ENCODE measurements at regions not wholly inside any gene's neighbourhood (a gene's known extent, or its start where the extent isn't known, plus 50 kb on each side); places are given as distances from the start of the nearest gene placed in this dataset.
"Not testable (repeated sequence)": the region's sequence is repeated elsewhere in the genome, so short reads cannot be mapped to it uniquely, and the experiment has no call there.

DNA sequence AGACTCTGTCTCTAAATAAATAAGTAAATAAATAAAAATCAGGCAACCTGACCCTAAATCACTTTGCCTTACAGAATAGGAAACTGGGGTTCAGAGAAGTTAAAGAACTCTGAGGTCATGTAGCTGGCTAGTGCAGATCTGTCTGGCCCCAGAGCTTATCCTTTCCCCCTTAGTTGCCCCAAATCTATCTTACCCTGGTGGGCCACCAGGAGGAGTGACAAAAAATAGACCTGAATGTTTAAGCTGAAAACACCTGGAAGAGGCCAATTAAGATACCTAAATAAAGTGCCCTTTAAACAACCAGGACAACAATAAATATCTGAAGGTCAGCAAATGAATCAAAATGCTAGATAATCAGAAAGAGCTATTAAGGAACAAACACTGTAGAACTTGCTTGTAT, 59.7 kb downstream of the TEX35 start:
- DNase-seq = no peak

DNA sequence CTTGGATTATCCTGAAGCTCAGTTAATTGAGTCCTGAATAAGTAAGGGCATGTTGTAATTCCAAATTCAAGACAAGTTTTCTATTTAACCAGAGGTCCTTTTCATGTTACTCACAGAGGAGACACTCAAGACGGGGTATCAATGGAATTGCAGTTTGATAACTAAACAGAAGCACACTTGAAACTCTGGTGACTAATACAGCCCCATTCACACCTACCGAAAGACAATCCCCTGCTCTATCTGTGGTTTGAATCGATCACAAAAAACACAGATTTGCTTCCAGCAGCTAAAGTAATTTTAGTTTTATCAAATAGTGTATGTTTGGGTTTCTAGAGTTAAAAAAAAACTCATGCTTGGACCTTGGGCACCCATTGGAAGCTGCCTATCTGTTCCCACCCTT, 60.4 kb downstream of the TEX35 start:
- no peak for DNase-seq

DNA sequence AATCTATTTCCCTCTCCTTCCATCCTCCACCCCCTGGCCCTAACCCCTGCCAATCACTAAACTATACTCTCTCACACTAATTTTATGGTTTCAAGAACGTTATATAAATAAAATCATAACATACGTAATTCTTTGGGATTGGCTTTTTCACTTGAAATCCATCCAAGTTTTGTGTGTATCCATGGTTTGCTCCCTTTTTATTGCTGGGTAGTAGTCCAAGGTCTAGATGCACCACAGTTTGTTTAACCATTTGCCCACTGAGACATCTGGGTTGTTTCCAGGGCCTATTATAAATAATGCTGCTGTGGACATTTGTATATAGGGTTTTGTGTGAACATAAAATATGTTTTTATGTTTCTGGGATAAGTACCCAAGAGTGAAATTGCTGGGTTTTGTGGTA, 61.4 kb downstream of the TEX35 start:
- DNase-seq = no peak

DNA sequence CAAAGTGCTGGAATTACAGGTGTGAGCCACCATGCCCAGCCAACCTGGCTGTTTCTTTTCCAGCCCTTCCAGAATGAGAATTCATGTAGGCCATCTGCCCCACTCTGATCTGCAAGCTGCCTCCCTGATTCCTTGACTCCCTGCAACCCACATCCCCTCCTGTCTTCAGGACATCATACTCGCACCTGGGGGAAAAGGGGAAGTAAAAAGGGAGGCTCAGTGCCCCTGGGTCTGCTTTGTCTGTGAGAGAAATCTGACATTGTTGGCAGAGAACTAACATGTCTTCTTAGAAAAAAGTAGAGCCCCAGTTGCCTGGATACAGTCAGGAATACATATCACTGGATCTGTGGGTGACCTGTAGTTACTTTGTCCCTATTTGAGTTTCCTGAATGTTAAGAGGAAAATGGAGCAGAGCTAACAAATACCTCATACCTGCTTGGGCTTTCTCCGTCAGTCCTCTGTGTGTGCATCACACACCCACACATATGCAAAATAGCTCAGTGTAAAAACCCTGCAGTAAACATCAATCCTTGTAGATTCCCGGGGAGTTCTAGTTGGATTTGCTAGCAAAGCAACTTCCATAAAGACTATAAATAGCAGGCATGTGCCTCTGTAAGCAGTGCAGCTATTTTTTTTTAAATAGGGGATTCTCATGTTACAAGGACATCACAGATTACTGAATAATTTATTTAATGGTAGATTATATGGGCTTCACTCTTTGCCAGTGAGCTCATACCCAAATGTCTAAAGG, 62.9 kb downstream of the TEX35 start:
- DNase-seq = no peak

DNA sequence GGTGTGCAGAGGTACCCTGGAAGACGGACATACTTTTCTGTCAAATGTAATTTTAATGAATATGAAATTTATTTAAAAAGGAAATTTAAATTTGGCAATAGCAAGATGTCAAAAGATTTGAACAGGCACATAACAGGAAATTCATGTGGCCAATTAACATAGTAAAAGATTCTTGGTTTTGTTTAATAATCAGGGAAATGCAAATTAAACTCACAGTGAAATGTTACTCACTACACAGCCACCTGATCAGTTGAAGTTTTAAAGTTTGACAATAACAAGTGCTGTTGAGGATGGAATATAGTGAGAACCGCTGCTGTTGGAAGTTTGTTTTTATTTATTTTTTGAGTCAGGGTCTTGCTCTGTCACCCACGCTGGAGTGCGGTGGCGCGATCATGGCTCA, 63.9 kb downstream of the TEX35 start:
- DNase-seq = no peak

DNA sequence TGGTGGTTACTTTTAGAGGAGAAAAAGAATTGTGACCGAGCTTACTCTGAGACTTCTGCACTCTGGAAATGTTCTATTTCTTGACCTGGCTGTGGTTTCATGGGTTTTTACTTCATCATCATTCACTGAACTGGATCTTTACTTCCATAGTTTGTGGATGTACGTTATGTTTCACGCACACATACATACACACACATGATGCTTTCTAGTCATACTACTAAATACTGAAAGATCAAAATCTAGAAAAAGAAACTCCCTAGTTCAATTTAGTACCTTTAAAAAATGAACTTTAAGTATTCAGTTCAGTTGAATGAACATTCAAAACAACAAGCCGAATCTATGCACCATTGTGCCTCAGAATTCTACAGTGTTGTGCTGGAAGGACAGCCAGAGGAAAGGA, 65.0 kb downstream of the TEX35 start:
- DNase-seq = no peak

DNA sequence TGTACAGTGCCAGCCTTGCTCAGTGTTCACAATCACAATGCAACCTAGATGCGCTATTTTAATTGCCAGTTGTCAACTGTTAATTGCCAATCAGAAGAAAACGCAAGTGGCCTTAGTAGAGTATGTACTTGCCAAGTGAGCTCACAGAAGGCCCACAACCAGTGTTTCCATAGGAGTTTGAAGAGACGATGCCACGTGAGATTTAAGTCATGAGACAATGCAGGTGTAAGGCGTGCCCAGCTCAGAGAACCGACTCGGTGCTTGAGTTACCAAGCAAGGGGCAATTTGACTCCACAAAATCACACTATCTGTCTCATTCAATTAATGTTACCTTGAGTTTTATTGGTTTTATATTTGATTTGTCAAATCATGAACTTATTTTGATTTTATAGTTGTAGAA, 65.6 kb downstream of the TEX35 start:
- DNase-seq = no peak

DNA sequence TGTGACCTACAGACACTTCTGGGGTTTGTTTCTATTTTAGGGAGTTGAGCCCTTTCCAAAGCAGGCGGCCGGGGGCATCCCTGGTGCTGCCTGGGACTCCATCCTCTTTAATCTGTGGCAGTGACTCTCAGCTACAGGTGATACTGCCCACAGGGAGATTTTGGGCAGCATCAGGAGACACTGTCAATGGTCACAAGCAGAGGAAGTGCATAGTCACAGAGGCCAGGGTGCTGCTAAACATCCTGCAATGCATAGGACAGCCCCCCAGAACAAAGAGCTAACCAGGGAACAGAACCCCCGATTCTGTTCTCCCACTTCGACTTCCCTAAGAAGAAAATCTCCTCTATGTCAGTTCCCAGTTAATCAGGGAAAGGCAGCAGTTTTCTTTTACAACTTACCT, 66.2 kb downstream of the TEX35 start:
- no peak for DNase-seq

DNA sequence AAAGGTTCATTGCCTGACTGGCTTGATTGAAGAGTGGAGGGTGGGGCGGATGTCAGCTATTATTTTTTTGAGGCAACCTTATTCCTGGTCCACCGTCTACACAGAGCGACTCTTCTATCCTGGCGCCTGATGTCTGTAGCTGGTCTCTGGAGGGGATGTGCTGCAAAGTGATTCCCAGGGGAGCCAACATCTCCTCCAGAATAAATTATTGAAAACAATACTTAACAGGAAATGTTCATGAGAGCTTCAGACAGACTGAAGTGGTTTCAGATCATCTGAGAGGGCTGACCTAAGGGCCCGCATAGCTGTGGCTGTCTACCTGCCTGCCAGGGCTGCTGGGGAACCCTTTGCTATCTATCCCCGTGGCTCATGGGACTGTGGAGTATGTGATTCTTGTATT, 66.7 kb downstream of the TEX35 start:
- no peak for DNase-seq

DNA sequence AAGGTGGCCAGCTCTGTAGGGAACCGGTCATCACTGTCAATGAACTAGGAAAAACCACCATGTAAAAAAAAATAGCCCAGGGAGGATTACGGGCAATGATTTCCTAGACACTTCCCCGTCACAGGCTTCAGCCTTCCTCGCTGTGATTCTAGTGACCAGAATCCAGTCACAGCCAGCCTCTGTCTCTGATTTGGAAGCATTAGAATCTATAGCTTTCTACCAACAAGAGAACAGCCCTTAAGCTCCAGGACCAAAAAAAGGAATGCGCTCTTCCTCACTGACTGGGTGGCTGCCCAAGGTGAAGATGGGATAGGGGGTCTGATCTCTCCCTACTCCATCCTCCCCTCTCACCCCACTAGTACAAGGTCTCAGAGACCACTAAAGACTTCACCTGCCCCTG, 67.2 kb downstream of the TEX35 start:
- DNase-seq = no peak

DNA sequence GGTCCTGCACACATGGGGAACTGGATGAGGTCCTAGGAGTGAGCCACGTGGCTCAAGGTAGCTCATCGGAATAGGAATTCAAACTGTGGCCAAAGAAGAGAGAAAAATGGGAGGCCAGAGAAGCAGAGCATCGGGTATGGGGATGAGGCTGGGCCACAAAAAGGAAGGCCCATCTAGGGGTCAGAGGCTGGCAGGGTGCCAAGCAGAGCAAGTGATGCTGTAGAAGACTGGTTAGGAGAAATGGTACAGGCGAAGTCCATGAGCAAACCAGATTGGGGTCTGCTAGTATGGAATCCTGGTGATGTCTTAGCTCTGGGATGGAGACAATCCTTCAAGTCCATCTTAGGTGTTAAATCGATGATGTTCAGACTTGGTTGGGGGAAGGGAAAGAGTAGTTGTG, 68.0 kb downstream of the TEX35 start:
- no peak for DNase-seq

DNA sequence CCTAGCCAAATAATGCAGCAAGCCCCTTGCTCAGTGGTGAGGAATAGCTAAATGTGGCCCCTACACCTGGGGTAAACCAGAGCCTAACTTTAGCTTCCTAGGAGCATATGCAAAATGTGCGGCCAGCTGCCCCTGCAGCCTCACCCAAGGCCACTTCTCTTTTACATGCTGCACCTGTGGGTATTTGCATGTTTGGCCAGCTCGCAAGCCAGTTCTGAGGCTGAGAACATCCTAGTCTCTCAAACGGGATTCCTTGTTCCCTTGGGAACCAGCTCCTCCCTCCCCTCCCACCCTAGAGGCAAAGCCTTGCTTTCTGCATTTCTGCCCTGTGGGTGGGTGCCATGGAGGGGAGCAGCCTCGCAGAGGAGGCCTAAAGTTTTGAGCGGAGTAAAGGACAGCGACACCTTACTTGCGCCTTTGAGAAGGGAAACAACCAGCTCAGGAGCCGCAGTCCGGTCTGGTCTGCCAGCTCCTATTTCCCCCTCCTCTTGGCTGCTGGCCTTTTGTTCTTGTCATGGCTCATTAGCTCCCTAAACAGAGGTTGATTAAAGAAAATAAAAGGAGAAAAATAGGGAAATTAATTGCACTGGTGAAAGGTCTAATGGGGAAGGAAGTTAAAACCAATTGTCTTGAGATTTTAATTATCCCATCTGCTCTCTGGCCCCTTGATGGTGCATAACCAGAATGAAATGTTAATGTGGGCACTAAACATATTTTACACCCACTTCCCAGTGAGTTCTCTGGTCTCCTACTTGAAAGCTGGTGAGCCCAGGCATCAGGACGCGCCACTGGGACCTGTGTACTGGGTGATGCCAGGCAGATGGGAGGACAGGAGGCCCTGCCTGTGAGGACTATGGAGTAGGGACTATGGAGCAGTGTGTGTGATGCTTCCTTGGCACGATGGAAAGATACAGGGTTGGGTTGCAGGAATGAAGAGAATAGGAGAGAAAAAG, 68.7 kb downstream of the TEX35 start:
- no peak for DNase-seq

DNA sequence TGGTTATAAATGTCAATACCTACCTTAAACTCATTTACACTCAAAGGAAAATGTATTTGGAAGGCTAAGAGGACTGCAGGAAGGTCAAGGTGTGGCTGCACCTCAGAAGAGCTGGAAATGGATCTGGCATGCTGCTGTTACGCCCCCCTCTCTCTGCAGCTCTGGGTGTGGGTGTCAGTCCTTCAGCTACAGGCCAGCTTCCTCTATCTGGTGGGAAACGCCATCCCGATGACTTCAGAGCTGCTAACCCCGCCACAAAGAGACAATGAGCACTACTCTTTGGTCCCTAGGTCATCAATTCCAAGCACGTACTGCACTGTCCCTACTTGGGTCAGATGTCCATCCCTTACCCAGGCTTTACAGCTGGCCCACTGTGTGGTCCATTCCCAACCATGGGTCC, 74.2 kb downstream of the TEX35 start:
- no peak for DNase-seq

DNA sequence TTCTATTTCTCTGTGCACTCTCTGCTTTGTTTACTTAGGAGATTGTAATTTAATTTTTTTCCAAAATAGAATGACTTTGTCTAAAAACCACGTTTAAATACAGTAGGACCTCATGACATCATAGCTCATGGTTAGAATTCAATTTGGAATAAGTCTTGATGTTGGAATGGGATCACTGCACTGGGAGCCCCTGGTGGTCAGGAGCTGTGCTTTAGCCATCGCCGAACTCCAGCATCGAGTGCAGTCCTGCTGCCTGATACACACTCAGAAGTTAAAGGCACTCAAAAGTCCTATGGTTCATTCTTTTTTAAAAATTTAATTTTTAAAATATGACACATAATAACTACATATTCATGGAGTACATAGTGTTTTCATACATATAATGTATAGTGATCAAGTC, 75.1 kb downstream of the TEX35 start:
- no peak for DNase-seq

DNA sequence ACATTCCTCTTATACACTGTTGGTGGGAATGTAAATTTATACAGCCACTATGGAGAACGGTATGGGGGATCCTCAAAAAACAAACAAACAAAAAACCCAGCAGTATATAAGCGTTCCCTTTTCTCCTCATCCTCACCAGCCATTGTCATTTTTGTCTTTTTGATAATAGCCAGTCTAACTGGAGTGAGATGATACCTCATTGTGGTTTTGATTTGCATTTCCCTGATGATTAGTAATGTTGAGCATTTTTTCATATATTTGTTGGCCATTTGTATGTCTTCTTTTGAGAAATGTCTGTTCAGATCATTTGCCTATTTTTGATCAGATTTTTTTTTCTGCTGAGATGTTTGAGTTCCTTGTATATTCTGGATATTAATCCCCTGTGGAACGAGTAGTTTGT, 76.1 kb downstream of the TEX35 start:
- DNase-seq = not testable (repeated sequence)

DNA sequence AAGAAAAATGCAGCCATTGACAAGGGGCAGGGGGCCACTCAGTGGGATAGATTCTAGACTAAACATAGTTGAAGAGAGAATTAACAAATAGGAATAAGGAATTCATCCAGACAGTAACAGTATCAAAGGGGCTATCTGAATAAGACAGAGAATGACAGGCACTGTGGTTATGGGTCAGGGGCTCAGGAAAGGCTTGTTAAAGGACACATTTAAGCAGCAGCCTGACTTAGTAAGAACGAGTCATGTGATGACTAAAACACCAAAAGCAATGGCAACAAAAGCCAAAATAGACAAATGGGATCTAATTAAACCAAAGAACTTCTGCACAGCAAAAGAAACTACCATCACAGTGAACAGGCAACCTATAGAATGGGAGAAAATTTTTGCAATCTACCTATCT, 78.9 kb downstream of the TEX35 start:
- DNase-seq = not testable (repeated sequence)

DNA sequence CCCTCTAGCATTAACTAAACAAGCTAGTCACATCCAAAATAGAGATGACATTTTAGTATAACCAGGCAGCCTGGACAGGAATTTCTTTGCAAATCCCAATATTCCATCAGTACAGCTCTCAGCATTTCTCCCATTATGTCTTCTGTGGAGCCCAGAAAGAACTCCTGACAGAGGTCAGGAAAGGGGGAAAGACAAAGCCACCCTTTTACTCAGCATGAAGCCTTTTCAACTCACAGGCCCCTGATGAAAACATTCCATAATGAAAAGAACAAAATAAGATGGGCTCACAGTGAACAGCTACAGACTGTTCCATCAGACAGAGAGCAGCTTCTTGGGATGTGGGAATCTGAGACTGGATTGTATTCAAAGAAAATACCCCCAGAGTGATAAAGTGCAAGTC, 80.6 kb downstream of the TEX35 start:
- DNase-seq = no peak

DNA sequence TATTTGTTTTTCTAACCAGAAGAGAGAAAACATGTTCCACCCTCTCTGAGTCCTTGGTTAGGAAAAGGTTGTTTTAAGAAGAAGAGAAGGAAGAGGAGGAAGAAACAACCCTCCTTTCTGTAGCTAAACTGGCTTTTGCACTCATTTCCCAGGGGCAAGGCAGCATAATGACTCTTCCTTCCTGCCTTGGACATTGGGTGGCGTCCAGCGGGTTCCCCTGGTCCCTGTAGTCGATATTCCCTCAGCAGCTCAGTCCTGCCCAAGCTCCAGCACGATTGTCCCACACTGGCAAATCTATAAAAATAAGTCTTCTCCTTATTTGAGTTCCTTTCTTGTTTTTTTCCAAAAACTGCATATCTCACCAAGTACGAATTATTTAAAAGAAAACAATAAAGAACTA, 81.2 kb downstream of the TEX35 start:
- DNase-seq = no peak

DNA sequence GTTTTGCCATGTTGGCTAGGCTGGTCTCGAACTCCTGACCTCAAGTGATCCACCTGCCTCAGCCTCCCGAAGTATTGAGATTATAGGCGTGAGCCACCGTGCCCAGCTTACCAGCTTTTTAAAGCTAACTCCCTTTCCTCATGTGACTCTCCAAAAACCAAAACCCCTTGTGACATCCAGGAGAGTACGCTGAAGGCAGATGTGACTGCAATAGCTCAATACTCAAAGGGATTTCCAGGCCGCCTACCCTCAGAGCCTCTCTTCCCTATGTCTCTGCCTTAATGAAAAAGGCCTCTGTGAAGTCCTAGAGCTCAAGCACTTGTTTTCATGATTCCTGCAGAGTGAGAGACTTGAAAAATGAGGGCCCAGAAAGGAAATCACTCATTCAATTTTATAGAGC, 82.6 kb downstream of the TEX35 start:
- DNase-seq = no peak

DNA sequence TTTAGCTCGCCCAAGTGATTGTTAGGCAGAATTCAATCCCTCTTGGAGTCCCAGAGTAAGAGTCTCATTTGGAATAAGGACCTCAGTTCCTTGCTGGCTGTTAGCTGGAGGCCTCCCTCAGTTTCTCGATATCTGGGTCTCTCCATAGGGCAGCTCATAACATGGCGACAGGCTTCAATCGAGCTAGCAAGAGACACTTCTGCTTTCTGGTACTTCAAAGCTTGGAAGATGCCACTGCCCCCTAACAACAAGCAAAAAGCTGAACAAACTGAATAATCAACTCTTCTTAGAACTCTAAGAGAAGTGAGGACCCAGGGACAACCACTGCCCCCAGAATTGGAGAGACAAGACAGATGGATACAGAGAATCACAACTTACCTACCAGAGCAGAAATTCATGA, 86.2 kb downstream of the TEX35 start:
- DNase-seq = no peak

DNA sequence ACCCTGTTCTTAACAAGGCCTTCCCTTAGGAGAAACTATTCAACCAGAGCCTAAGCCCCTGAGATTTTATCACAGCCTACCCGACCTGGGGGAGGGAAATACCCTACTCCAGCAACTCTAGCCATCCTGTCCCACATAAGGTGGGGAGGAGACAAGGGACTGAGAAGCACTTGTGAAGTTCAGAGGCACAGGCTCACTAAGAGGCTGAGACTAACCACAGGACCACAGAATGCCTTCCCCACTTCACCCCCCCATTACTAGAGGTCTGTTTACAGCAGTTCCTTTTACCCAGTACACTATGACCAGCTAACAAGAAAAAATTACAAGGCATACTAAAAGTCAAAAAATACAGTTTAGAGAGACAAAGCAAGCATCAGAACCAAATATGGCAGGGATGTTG, 86.8 kb downstream of the TEX35 start:
- DNase-seq = no peak

DNA sequence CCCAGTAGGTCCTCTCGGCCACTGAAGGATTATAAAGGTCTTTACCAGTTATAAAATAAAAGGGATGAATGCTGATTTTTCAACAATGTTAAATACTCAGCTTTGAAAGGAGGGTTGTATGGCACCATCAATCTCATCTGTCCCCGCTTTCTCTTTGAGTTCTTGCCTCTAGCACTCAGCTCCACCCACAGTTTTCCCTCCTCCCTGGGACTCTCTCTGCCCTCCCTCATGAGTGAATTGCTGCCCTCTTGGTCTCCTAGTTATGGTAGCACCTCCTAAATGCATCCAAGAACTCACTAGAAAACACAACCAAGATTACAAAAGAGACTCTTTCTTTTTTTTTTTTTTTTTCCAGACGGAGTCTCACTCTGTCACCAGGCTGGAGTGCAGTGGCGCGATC, 91.0 kb downstream of the TEX35 start:
- no peak for DNase-seq

DNA sequence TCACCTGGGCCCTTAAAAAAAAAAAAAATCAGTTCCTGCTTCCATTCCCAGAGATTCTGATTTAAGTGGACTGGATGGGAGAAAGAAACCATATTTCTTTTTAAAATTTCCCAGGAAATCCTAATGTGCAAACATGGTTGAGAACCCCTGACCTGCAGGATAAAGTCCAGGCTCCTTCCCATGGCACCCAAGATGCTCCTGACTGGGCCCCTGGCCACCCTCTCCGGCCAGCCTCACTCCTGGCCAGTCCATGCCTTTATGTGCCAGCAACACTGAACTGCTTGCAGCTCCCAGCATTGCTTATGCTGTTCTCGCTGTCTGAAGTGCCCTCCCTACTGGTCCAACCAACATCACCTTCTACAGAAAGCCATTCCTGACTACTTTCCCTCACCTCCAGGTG, 93.9 kb downstream of the TEX35 start:
- DNase-seq = no peak

DNA sequence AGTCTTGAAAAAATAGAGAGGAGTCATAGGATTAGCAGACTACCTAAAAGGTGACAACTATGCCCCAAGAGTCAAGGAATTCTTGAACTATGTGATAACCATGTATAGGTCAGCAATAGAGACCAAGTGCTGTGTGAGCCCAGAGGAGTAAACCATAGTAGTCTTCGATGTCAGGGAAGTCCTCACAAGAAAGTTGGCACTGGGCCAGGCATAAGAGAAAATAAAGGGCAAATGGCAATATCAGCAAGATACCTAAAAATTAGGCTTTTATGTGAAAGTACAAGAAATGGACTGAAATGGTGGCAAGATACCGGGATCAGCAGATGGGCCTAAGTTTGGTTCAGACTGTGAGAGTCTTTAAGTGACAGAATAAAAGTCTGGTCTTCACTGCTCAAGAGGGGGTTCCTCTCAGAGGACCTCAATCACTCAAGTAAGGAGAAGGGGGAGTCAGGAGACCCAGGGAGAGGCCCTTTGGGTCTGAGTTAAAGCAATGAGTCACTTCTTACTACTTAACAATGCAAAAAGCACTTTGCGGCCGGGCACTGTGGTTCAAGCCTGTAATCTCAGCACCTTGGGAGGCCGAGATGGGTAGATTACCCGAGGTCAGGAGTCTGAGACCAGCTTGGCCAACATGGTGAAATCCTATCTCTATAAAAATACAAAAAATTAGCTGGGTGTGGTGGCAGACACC, 95.0 kb downstream of the TEX35 start:
- DNase-seq = peak in 1 of 2 experiments; percentile 19
